SJSA1 (cell line): ENCODE measurements at regions not wholly inside any gene's neighbourhood (a gene's known extent, or its start where the extent isn't known, plus 50 kb on each side); places are given as distances from the start of the nearest gene placed in this dataset.

ENCODE experiments used
- DNase-seq, 2 experiments: peaks; one replicate each; pipeline ENCODE4 v3.0.0-alpha.2; 2015 to 2020; ENCODE audit warnings: low spot score in 2 of 2, low read depth in 1 of 2
- H3K27ac ChIP-seq: fragments of 250-450 bp; sonication (Bioruptor Pico); 2 replicates; pipeline ENCODE4 v1.5.1; 2020; ENCODE audit warnings: mild to moderate bottlenecking, moderate library complexity
- H3K27me3 ChIP-seq: fragments of 250-450 bp; sonication (Bioruptor Pico); replicated peaks from 2 replicates; pipeline ENCODE4 v1.5.1; 2020; ENCODE audit warnings: mild to moderate bottlenecking, moderate library complexity
- H3K36me3 ChIP-seq: fragments of 250-450 bp; sonication (Bioruptor Pico); 2 replicates; pipeline ENCODE4 v1.5.1; 2020; ENCODE audit warnings: mild to moderate bottlenecking
- H3K4me1 ChIP-seq: fragments of 250-450 bp; sonication (Bioruptor Pico); replicated peaks from 2 replicates; pipeline ENCODE4 v1.6.1; 2021; ENCODE audit warnings: mild to moderate bottlenecking
- H3K4me3 ChIP-seq: fragments of 250-450 bp; sonication (Bioruptor Pico); 2 replicates; pipeline ENCODE4 v1.5.1; 2020; ENCODE audit warnings: mild to moderate bottlenecking
- H3K9me3 ChIP-seq: fragments of 250-450 bp; sonication (Bioruptor Pico); replicated peaks from 2 replicates; pipeline ENCODE4 v1.5.1; 2020; ENCODE audit warnings: mild to moderate bottlenecking

- Histone ChIP-seq H3K9me3 (no peaks in the 10 kb centered on the region; the same call in 1 of the 2 replicates), H3K36me3 (no peaks in the 10 kb centered on the region)
Measured at GRCh38 chr14:42459171-42459685, 852.6 kb downstream of the LRFN5 start.

DNA sequence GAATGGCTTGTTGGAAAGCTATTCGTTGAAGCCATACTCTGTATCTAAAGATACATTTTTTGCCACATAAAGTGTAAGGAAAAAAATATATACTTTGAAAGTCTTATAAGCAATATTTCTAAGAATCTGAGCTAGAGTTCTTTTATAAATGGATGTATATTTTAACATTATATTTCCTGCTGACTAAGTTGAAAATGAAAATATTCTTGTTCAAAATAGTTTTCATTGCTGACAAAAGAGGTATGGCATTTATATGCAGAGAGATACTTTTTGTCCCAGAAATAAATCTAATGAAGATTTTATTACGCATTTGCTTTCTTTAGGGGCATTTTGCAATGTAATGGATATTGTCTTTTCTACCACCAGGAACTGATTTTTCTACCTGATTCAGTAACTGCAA, 834.9 kb downstream of the LRFN5 start:
- Histone ChIP-seq H3K36me3 (no peaks in the 10 kb centered on the region), H3K27me3 (no peaks in the 10 kb centered on the region), H3K9me3 (no peaks in the 10 kb centered on the region), H3K4me1 (no peaks in the 10 kb centered on the region), H3K27ac (no peak overlapping the region), H3K4me3 (no peak overlapping the region)
- DNase-seq = no peak

More at GRCh38 chr14:42459171-42459685, 852.6 kb downstream of the LRFN5 start:
- no peak for DNase-seq
- Histone ChIP-seq H3K4me1 (no peaks in the 10 kb centered on the region), H3K4me3 (no peak overlapping the region), H3K27me3 (no peaks in the 10 kb centered on the region), H3K27ac (no peak overlapping the region)

- Histone ChIP-seq H3K36me3 (no peaks in the 10 kb centered on the region), H3K9me3 (no peaks in the 10 kb centered on the region), H3K27me3 (no peaks in the 10 kb centered on the region), H3K27ac (no peak overlapping the region), H3K4me3 (no peak overlapping the region), H3K4me1 (no peaks in the 10 kb centered on the region)
- no peak for DNase-seq
Measured at GRCh38 chr14:42437809-42438208, 831.1 kb downstream of the LRFN5 start.

DNA sequence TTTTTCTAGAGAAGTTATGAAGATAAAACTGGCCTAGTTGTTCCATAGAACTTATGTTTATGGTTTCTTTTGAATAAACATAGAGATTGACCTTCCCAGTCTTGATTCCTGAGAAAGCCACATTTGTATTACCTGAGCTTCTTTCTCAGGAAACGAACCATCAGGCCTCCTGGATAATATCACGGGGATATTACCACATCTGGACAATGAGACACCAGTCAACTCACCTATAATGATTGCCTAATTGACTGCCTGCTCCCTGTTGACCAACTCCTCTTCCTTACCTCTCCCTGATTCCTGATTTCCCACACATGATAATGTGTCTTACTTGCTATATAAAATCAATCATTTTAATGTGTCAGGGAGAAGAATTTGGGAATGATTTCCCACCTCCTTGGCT, 822.7 kb downstream of the LRFN5 start:
- Histone ChIP-seq H3K36me3 (no peaks in the 10 kb centered on the region), H3K9me3 (no peaks in the 10 kb centered on the region)
- no peak for DNase-seq

DNA sequence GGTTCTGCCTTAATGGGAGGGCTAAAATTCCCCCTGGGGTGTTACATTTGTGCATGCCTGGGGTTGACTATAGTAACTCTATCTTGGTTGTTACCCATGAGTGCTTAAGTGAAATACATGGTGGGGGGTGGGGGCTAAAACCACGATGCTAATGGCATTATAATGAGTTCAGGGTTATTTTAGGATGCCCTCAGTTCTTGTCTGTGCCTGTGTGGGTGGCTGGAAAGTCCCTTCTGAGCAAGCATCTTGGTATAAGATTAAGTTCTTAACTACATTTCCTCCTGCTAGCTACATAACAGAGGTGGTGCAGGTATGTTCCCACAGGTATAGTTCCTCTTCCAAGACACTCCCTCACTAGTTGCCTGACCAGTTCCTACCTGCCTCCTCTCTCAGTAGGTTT, 822.3 kb downstream of the LRFN5 start:
- Histone ChIP-seq H3K27ac (no peak overlapping the region), H3K27me3 (no peaks in the 10 kb centered on the region), H3K4me3 (no peak overlapping the region), H3K9me3 (no peaks in the 10 kb centered on the region), H3K4me1 (no peaks in the 10 kb centered on the region), H3K36me3 (no peaks in the 10 kb centered on the region)
- DNase-seq = no peak

More for the DNA sequence above, 822.7 kb downstream of the LRFN5 start:
- Histone ChIP-seq H3K27me3 (no peaks in the 10 kb centered on the region), H3K4me3 (no peak overlapping the region), H3K4me1 (no peaks in the 10 kb centered on the region), H3K27ac (no peak overlapping the region)

- Histone ChIP-seq H3K4me1 (no peaks in the 10 kb centered on the region), H3K4me3 (no peak overlapping the region), H3K9me3 (no peaks in the 10 kb centered on the region), H3K27ac (no peak overlapping the region), H3K27me3 (no peaks in the 10 kb centered on the region), H3K36me3 (no peaks in the 10 kb centered on the region)
- DNase-seq = no peak
Measured at GRCh38 chr14:42424501-42424900, 817.8 kb downstream of the LRFN5 start.

DNA sequence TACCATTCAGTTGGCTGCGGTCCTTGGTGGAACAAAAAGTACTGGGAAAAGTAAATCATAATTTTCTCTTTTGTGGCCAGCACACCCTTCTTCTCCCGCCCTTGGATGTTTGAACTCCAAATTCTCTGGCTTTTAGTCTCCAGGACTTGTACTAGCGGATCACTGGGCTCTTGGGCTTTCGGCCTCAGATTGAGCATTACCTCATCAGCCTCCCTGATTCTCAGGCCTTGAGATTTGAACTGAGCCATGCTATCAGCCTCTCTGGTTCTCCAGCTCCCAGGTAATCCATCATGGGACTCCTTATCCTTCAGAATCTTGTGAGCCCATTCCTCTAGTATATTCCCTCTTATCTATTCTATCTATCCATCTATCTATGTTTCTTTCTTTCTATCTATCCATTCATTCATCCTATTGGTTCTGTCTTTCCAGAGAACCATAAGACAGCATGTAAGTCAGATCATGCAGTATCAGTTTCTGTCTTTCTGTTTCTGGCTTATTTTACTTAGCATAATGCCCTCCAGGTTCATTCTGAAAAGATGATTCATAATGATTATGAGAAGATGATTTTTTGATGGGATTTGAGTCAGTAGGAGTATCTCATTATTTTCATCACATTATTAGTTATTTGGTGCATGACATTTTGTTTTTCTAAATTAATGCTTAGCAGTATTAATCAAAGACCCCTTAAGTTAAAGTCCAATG, 814.9 kb downstream of the LRFN5 start:
- H3K4me1 ChIP-seq = no peaks in the 10 kb centered on the region
- H3K27me3 ChIP-seq = no peaks in the 10 kb centered on the region
- H3K27ac ChIP-seq = no peak overlapping the region
- no peaks in the 10 kb centered on the region for H3K36me3 ChIP-seq
- DNase-seq = no peak
- no peaks in the 10 kb centered on the region for H3K9me3 ChIP-seq
- H3K4me3 ChIP-seq = no peak overlapping the region

GRCh38 chr14:42420071-42420470, 813.4 kb downstream of the LRFN5 start:
- Histone ChIP-seq H3K4me3 (no peak overlapping the region), H3K9me3 (0 out of 2 replicates have a peak, but pooled peaks cover 3% of the 10 kb centered on the region), H3K4me1 (no peaks in the 10 kb centered on the region), H3K36me3 (no peaks in the 10 kb centered on the region), H3K27ac (no peak overlapping the region), H3K27me3 (no peaks in the 10 kb centered on the region)
- DNase-seq = no peak

DNA sequence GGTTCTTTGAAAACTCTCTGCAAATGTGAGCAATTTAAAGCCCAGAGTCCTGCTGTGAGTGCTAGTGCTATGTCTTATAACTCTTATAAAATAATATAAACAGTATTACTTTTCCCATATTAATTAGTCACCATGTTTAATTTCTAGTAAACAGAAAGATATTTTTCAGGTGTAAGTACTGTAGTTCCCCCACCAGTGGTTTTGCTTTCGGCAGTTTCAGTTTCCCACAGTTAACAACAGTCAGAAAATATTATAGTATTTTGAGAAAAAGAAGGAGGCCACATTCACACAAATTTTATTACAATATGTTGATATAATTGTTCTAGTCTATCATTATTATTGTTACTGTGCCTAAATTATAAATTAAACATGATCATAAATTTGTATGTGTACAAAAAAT, 800.5 kb downstream of the LRFN5 start:
- no peaks in the 10 kb centered on the region for H3K36me3 ChIP-seq
- no peak overlapping the region for H3K4me3 ChIP-seq
- no peaks in the 10 kb centered on the region for H3K4me1 ChIP-seq
- no peaks in the 10 kb centered on the region for H3K27me3 ChIP-seq
- DNase-seq = no peak
- no peak overlapping the region for H3K27ac ChIP-seq
- H3K9me3 ChIP-seq = no peaks in the 10 kb centered on the region

DNA sequence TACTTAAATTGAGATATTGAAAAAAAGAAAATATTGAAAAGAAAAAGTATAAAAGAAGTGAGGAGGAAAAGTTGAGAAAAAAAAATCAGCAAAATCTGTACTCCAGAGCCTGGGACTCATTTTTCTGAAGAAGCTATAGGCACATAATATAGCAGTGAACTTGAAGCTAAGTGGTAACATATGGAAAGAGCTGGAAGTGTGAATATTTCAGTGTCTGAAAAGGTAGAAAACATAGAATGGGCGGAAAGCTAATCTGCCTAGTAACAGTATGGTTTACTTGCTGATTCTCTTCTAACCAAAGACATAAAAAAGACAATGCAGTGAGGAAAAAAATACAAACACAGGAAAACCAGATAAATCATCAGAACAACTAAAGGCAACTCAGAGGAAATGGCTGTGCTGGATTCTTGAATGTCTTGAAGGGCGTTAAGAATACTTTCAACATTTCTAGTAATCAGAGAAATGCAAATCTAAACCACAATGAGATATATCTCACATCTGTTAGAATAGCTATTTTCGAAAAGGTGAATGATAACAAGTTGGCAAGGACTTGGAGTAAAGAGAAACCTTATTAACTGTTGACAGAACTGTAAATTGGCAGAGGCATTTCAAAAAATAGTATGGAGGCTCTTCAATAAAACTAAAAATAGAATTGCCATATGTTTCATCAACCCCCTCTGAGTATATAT, 784.6 kb downstream of the LRFN5 start:
- Histone ChIP-seq H3K4me1 (no peaks in the 10 kb centered on the region), H3K4me3 (no peak overlapping the region), H3K27ac (no peak overlapping the region), H3K9me3 (peaks cover 4% of the 10 kb centered on the region; the same call in 1 of the 2 replicates), H3K27me3 (no peaks in the 10 kb centered on the region), H3K36me3 (no peaks in the 10 kb centered on the region)
- DNase-seq = no peak

GRCh38 chr14:42378880-42379279, 772.2 kb downstream of the LRFN5 start:
- Histone ChIP-seq H3K4me1 (no peaks in the 10 kb centered on the region), H3K9me3 (no peaks in the 10 kb centered on the region), H3K27ac (no peak overlapping the region), H3K27me3 (no peaks in the 10 kb centered on the region), H3K4me3 (no peak overlapping the region), H3K36me3 (no peaks in the 10 kb centered on the region)
- DNase-seq = no peak

DNA sequence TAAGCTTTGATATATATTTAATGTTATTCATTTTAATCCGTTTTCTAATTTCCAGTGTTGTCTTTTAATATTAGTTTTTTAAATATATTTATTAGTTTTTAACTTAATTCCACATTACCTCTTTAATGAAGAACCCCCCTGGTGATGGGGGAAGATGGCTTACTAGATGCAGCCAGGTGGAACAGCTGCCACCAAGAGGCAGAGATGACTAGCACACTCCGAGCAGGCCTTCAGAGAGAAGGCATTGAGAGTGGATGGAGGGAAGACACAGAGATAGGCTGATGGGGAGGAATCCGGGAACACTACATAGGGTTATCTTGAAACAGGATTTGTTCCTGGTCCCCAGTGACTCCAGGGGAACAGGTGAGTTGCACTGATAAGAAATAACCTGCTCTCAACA, 771.6 kb downstream of the LRFN5 start:
- no peak for DNase-seq
- H3K4me3 ChIP-seq = no peak overlapping the region
- no peaks in the 10 kb centered on the region for H3K27me3 ChIP-seq
- H3K9me3 ChIP-seq = no peaks in the 10 kb centered on the region
- H3K36me3 ChIP-seq = no peaks in the 10 kb centered on the region
- H3K27ac ChIP-seq = no peak overlapping the region
- no peaks in the 10 kb centered on the region for H3K4me1 ChIP-seq

DNA sequence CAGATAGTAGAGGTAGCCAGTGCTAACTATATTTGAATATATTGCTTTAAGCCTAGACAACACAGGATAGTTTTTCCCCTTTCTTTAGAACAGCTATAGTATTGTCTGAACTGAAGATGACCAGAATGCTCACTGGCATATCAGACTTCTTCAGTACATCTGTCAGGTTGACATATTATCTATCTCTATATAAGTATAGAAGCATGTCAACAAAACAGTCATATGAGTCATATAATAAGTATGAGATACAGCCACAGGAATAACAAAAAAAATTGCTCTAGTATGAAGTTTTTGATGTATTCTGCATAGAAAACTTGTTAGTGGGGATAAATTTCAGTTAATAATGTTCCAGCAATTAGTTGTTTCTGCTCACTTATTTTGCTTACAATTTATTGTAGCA, 767.7 kb downstream of the LRFN5 start:
- Histone ChIP-seq H3K4me3 (no peak overlapping the region), H3K36me3 (no peaks in the 10 kb centered on the region), H3K9me3 (no peaks in the 10 kb centered on the region), H3K27me3 (no peaks in the 10 kb centered on the region), H3K27ac (no peak overlapping the region), H3K4me1 (no peaks in the 10 kb centered on the region)
- DNase-seq = no peak

- no peak for DNase-seq
- H3K4me3 ChIP-seq = no peak overlapping the region
- H3K27ac ChIP-seq = no peak overlapping the region
- H3K4me1 ChIP-seq = no peaks in the 10 kb centered on the region
- no peaks in the 10 kb centered on the region for H3K9me3 ChIP-seq
- H3K27me3 ChIP-seq = no peaks in the 10 kb centered on the region
- no peaks in the 10 kb centered on the region for H3K36me3 ChIP-seq
Measured at GRCh38 chr14:42370056-42370455, 763.4 kb downstream of the LRFN5 start.
